HG03354 (cell line): ENCODE measurements at regions not wholly inside any gene's neighbourhood (a gene's known extent, or its start where the extent isn't known, plus 50 kb on each side); places are given as distances from the start of the nearest gene placed in this dataset.
"Not testable (repeated sequence)": the region's sequence is repeated elsewhere in the genome, so short reads cannot be mapped to it uniquely, and the experiment has no call there.

Experiments used
- ATAC-seq: cut with Tn5 transposase; IDR thresholded peaks from one replicate; pipeline ENCODE4 v1.9.1; 2021; ENCODE audit warnings: mild to moderate bottlenecking; ENCODE audit not compliant: unreplicated experiment, poor library complexity, severe bottlenecking

- no peak for ATAC-seq
Measured at GRCh38 chr5:142542078-142542477, 143.8 kb downstream of the FGF1 start.

GRCh38 chr5:142540922-142541422, 144.9 kb downstream of the FGF1 start:
- no peak for ATAC-seq

DNA sequence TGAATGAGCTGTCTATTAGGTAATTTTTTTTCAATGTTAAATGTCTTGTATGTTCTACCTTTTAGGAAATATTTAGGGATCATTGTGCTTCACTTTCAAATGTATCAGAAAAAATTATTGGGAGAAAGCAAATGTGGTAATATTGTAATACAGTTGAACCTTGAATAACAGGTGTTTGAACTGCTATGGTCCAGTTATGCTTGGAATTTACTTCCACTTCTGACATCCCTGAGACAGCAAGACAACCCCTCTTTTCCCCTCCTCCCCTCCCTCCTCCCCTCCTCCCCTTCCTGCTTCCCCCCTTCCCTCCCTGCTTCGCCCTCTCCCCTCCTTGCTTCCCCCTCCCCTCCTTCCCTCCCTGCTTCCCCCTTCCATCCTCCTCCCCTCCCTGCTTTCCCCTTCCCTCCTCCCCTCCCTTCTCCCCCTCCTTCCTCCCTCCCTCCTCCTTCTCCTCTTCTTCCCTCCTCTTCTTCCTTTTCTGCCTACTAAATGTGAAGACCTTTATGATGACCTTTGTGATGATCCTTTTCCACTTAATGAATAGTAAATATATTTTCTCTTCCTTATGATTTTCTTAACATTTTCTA, 146.6 kb downstream of the FGF1 start:
- ATAC-seq = no peak

DNA sequence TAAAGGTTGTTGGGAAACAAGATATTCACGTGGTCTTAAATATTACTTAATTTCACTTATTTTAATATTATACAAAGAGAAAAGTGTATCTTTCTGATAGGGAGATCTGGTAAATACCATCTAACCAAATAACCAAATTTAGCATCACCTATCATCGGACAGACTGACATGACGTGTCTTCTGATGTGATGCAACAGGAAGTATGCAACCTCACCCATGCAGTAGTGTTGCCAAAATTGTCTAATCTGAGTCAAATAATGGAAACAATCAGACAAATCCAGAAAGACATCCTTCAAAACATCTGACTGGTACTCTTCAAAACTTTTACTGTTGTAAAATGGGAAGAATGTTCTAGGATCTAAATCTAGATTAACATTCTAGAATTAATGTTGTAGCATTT, 148.0 kb downstream of the FGF1 start:
- ATAC-seq = no peak

- ATAC-seq = no peak
Measured at GRCh38 chr5:142532781-142533176, 153.1 kb downstream of the FGF1 start.

DNA sequence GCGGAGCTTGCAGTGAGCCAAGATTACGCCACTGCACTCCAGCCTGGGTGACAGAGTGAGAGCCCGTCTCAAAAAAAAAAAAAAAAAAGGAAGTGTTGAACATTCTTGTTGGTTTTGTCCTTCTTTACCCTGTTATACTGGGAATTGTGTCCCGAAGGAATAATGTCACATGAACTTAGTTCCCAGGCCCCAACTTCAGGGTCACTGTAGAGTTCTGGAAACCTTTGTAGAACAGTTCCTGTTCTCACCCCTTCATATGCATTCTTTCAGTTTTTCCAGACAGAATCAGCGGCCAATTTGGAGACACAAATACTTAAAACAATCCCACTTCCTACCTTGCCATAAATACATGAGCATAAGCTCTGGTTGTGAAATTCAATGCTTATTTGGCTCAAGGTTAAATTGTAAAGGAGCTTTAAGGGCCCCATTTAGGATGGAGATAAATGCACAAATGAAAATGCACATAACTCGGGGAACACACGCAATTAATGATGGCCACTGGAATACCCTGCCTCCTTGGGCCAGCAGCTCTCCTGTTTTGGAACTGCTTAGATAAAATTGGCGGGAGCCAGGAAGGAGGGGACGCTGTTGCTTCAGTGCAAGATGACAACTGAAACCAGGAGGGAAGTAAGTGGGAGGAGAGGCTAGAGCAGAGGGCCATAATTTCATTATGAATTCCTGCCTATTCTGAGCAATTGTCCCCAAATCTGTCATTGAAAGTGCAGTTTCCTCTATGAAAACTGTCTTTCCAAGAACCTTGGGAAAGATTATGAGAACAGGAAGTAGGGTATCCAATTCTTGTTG, 153.7 kb downstream of the FGF1 start:
- ATAC-seq = no peak

GRCh38 chr5:142530904-142531303, 155.0 kb downstream of the FGF1 start:
- ATAC-seq = no peak

- no peak for ATAC-seq
Measured at GRCh38 chr5:142529626-142530278, 156.1 kb downstream of the FGF1 start.

GRCh38 chr5:142527664-142528295, 158.1 kb downstream of the FGF1 start:
- ATAC-seq = no peak

- ATAC-seq = no peak
Measured at GRCh38 chr5:142527234-142527633, 158.7 kb downstream of the FGF1 start.

GRCh38 chr5:142522983-142523382, 162.9 kb downstream of the FGF1 start:
- no peak for ATAC-seq

GRCh38 chr5:142521706-142522105, 164.2 kb downstream of the FGF1 start:
- ATAC-seq = no peak

DNA sequence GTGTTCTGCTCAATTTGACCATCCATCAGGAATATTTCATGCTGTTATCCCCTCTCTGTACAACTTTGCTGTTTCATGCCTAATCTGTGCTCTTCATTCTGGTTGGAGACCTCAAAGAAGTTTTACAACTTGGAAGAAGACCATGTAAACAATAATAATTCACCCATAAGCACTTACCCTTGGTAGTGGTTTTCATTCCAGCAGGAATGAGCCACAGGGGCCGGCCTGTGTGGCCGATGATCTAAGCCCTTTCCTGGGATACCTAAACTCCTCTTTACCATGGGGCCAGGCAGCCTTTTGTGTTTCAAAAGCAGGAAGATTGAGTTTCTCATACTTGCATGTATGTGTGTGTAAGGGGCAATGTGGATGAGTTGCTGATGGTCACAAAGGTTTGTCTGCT, 165.0 kb downstream of the FGF1 start:
- no peak for ATAC-seq

DNA sequence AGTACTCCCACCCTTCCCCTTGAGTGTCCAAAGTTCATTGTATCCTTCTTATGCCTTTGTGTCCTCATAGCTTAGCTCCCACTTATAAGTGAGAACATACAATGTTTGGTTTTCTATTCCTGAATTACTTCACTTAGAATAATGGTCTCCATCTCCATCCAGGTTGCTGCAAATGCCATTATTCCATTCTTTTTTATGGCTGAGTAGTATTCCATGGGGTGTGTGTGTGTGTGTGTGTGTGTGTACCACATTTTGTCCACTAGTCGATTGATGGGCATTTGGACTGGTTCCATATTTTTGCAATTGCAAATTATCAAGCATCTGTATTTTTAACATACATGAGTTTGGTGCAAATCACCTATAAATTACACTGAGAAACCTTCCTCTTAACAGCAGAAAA, 166.0 kb downstream of the FGF1 start:
- ATAC-seq = not testable (repeated sequence)

DNA sequence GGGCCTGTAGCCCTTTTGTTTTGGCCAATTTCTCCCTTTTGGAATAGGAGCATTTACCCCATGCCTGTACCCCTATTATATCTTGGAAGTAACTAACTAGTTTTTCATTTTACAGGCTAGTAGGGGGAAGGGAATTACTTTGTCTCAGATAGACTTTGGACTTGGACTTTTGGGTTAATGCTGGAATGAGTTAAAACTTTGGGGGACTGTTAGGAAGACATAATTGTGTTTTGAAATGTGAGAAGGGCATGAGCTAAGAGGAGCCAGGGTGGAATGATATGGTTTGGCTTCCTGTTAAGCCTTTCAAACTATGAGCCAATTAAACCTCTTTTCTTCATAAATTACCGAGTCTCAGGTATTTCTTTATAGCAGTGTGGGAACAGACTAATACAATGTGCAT, 168.1 kb downstream of the FGF1 start:
- ATAC-seq = no peak

DNA sequence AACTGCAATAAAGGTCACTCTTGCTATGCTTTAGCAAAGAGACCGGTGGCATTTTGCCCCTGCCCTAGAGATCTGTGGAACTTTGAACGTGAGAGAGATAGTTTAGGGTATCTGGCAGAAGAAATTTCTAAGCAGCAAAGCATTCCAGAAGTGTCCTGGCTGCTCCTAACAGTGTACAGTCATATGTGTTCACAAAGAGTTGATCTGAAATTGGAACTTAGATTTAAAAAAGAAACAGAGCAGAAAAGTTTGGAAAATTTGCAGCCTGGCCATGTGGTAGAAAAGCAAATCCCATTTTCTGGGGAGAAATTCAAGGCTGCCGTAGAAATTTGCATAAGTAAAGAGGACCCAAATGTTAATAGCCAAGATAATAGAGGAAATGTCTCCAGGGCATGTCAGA, 169.2 kb downstream of the FGF1 start:
- ATAC-seq = no peak

GRCh38 chr5:142515036-142515435, 170.9 kb downstream of the FGF1 start:
- no peak for ATAC-seq

- ATAC-seq = no peak
Measured at GRCh38 chr5:142514196-142514595, 171.7 kb downstream of the FGF1 start.

- ATAC-seq = no peak
Measured at GRCh38 chr5:142512043-142513042, 173.5 kb downstream of the FGF1 start.
